PC-3 (cell line): ENCODE measurements at regions not wholly inside any gene's neighbourhood (a gene's known extent, or its start where the extent isn't known, plus 50 kb on each side); places are given as distances from the start of the nearest gene placed in this dataset.

Experiments
- ATAC-seq: fragments of 200-7000 bp; cut with Tn5 transposase; 2 replicates; pipeline ENCODE4 v1.9.1; 2020; ENCODE audit warnings: mild to moderate bottlenecking, moderate library complexity
- BruUV-seq: library from RNA; stranded (reverse); fragments of 400-500 nt; replicated peaks from 2 replicates; lab custom pipeline; 2021; lab: Mats Ljungman, UMichigan
- CTCF ChIA-PET: fragments of 300-600 bp; sonication (Branson Sonifier 250); formaldehyde crosslinking; loops from one replicate; lab custom pipeline; 2022; ENCODE audit warnings: antibody characterized with exemption; lab: Charles Lee
- POLR2A ChIA-PET: fragments of 300-600 bp; sonication (Branson Sonifier 250); formaldehyde crosslinking; loops from one replicate; lab custom pipeline; 2022; ENCODE audit warnings: antibody characterized with exemption; ENCODE audit not compliant: unreplicated experiment; lab: Charles Lee
- DNase-seq: peaks from one replicate; pipeline ENCODE4 v3.0.0-alpha.2; 2015
- H2AFZ ChIP-seq: fragments of 300-600 bp; sonication (generic); 2 replicates; pipeline ENCODE4 v1.6.0; 2016; ENCODE audit warnings: antibody characterized with exemption, low read length
- H3F3A ChIP-seq: fragments of 300-600 bp; sonication (generic); one replicate; pipeline ENCODE4 v1.6.0; 2017; ENCODE audit warnings: antibody characterized with exemption, low read length, control low read depth, mild to moderate bottlenecking; ENCODE audit not compliant: unreplicated experiment
- H3K27ac ChIP-seq: fragments of 300-600 bp; sonication (generic); 2 replicates; pipeline ENCODE4 v1.5.1; 2016; ENCODE audit warnings: mild to moderate bottlenecking, low read length
- H3K27me3 ChIP-seq: fragments of 300-600 bp; sonication (generic); 2 replicates; pipeline ENCODE4 v1.6.1; 2016; ENCODE audit warnings: low read length, mixed read lengths
- H3K36me3 ChIP-seq: fragments of 300-600 bp; sonication (generic); 2 replicates; pipeline ENCODE4 v1.6.1; 2016; ENCODE audit warnings: low read depth, mixed run types, low read length, mixed read lengths
- H3K4me1 ChIP-seq: fragments of 300-600 bp; sonication (generic); 2 replicates; pipeline ENCODE4 v1.5.1; 2016; ENCODE audit warnings: low read length; ENCODE audit not compliant: insufficient read depth
- H3K4me2 ChIP-seq: fragments of 300-600 bp; sonication (generic); 2 replicates; pipeline ENCODE4 v1.6.0; 2016; ENCODE audit warnings: low read length
- H3K4me3 ChIP-seq: fragments of 300-600 bp; sonication (generic); 2 replicates; pipeline ENCODE4 v1.5.1; 2016; ENCODE audit warnings: mild to moderate bottlenecking, low read length, mixed read lengths
- H3K79me2 ChIP-seq: fragments of 300-600 bp; sonication (generic); 2 replicates; pipeline ENCODE4 v1.6.1; 2017; ENCODE audit warnings: low read length, mixed read lengths
- H3K9ac ChIP-seq: fragments of 300-600 bp; sonication (generic); 2 replicates; pipeline ENCODE4 v1.6.0; 2016; ENCODE audit warnings: mild to moderate bottlenecking, low read length
- H3K9me2 ChIP-seq: fragments of 300-600 bp; sonication (generic); replicated peaks from 2 replicates; pipeline ENCODE4 v1.6.1; 2016; ENCODE audit warnings: mixed run types, low read length, mixed read lengths
- H3K9me3 ChIP-seq: fragments of 300-600 bp; sonication (generic); 2 replicates; pipeline ENCODE4 v1.6.1; 2016; ENCODE audit warnings: low read length, mixed read lengths
- H4K20me1 ChIP-seq: fragments of 300-600 bp; sonication (generic); 2 replicates; pipeline ENCODE4 v1.6.1; 2016; ENCODE audit warnings: low read length, mixed read lengths
- CTCF ChIP-seq: fragments of 300-600 bp; sonication (generic); conservative IDR thresholded peaks from 2 replicates; pipeline ENCODE4 v1.5.1; 2017; ENCODE audit warnings: antibody characterized with exemption, low read depth, mild to moderate bottlenecking, low read length
- EZH2 ChIP-seq: fragments of 300-600 bp; sonication (generic); IDR thresholded peaks from one replicate; pipeline ENCODE4 v1.6.1; 2017; ENCODE audit warnings: antibody characterized with exemption, mild to moderate bottlenecking, low read length; ENCODE audit not compliant: unreplicated experiment
- EZH2phosphoT487 ChIP-seq: fragments of 300-600 bp; sonication (generic); IDR thresholded peaks from 2 replicates; pipeline ENCODE4 v1.6.1; 2018; ENCODE audit warnings: mild to moderate bottlenecking, antibody characterized with exemption, low read length, borderline replicate concordance
- intact Hi-C: fragments of 100-400 bp; cut with micrococcal nuclease; formaldehyde crosslinking; loops from 2 replicates; pipeline ENCODE4 v1.9.0; 2023

DNA sequence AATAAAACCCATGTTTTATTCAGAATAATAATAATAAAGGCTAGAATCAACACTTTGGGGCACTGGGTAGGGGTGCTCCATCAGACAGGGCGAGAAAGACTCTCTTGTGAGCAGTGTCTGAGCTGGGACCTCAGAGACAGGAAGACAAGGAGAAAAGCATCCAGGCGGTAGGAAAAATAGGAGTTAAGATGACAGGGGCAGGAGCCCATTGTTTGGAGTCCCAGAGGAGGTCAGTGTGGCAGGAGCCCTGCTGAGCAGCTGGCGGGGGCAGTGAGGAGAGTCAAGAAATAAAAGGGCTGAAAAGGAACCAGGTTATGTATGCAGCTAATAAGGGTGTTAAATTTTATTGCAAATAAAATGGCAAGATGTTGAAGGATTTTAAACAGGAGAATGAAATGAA, 457.4 kb downstream of the FBXO15 start:
- BruUV-seq = no TSS peak
- peak overlapping the region; percentile 37 for H3K9ac ChIP-seq

DNA sequence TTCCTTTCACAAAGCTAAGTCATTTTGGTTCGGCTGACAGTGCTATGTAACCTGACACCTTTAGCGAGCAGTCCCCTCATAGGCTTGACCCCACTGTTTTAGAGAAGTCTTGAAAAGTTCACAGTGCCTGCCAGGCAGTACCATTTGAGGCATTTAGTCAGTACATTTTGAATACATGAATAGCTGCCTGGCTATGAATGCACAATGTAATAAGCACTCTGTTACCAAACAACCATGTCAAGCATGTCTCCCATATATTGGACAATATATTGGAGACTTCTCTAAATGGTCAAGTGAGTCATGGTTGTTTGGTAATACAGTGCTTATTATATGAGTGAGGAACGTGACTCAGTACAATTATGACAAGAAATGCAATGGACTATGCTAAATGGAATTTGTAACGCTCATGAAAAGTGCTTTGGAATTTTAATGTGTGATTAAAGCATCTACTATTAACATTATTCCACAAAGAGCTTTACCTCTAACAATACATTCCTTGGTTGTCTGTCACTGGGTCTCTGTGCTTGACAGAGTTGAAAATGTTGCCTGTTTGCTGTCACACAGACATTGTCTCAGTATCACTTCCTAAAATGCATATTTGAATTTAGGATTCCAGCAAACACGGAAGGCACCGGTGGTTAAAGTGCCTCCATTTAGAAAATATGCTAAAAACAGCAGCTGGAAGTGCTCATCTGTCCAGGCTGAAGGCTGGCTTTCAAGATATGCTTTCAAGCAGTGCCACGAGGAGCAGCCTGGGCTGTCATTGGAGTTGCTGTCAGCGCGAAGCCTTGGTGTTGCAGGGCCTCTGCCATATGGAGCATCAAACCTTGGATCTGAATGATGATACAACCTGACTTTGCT, 458.6 kb downstream of the FBXO15 start:
- H3K4me1 ChIP-seq = peaks cover 49% of the 10 kb centered on the region
- POLR2A ChIA-PET = no interaction called here
- no peaks in the 10 kb centered on the region for H3K9me2 ChIP-seq
- H3K4me3 ChIP-seq = no peak overlapping the region
- peak overlapping the region; percentile 37 for H3K9ac ChIP-seq
- intact Hi-C loops = loop anchor here (10.0 kb wide), 2 partner anchors 156 to 304 kb away; no protein-coding TSS in a partner anchor
- no peaks in the 10 kb centered on the region for H3K79me2 ChIP-seq
- no peaks in the 10 kb centered on the region for H3K27me3 ChIP-seq
- DNase-seq = peak; percentile 87
- no peaks in the 10 kb centered on the region for H3F3A ChIP-seq
- ATAC-seq = peak; percentile 41
- CTCF ChIA-PET = no interaction called here
- TF ChIP-seq EZH2phosphoT487 (no peak), EZH2 (no peak), CTCF (no peak)
- peak overlapping the region; percentile 60 for H3K4me2 ChIP-seq
- H3K36me3 ChIP-seq = no peaks in the 10 kb centered on the region
- H4K20me1 ChIP-seq = no peaks in the 10 kb centered on the region
- no TSS peak for BruUV-seq
- peak overlapping the region; percentile 93 for H3K27ac ChIP-seq
- no peaks in the 10 kb centered on the region for H3K9me3 ChIP-seq
- H2AFZ ChIP-seq = no peak overlapping the region; the same call in 1 of the 2 replicates

More for the DNA sequence above, 457.4 kb downstream of the FBXO15 start:
- POLR2A ChIA-PET = no interaction called here
- TF ChIP-seq EZH2phosphoT487 (no peak), CTCF (no peak), EZH2 (no peak)
- Histone ChIP-seq H3K27me3 (no peaks in the 10 kb centered on the region), H3K36me3 (no peaks in the 10 kb centered on the region), H4K20me1 (no peaks in the 10 kb centered on the region), H3K4me3 (no peak overlapping the region), H3K4me2 (peak overlapping the region; percentile 33), H3K9me2 (no peaks in the 10 kb centered on the region), H2AFZ (no peak overlapping the region), H3K9me3 (no peaks in the 10 kb centered on the region), H3K79me2 (no peaks in the 10 kb centered on the region), H3F3A (no peaks in the 10 kb centered on the region), H3K27ac (peak overlapping the region; percentile 93), H3K4me1 (peaks cover 38% of the 10 kb centered on the region)
- DNase-seq (no peak), ATAC-seq (no peak)
- CTCF ChIA-PET = no interaction called here
- intact Hi-C loops = no loop called here

GRCh38 chr18:73688161-73688560, 459.5 kb downstream of the FBXO15 start:
- Histone ChIP-seq H3K4me2 (no peak overlapping the region), H3K9me3 (no peaks in the 10 kb centered on the region), H3K4me3 (no peak overlapping the region), H3F3A (no peaks in the 10 kb centered on the region), H3K4me1 (peaks cover 58% of the 10 kb centered on the region), H3K36me3 (no peaks in the 10 kb centered on the region), H4K20me1 (no peaks in the 10 kb centered on the region), H3K9me2 (no peaks in the 10 kb centered on the region), H3K27me3 (no peaks in the 10 kb centered on the region), H3K27ac (peak overlapping the region; percentile 93), H2AFZ (no peak overlapping the region), H3K9ac (peak overlapping the region; percentile 11; the same call in 1 of the 2 replicates), H3K79me2 (no peaks in the 10 kb centered on the region)
- ChIA-PET POLR2A (no interaction called here), CTCF (no interaction called here)
- intact Hi-C loops = loop anchor here (10.0 kb wide), 2 partner anchors 157 to 303 kb away; no protein-coding TSS in a partner anchor
- ATAC-seq = no peak
- DNase-seq = no peak
- TF ChIP-seq CTCF (no peak), EZH2 (no peak), EZH2phosphoT487 (no peak)
- no TSS peak for BruUV-seq
